KOPT-K1 (cell line): ENCODE measurements at regions not wholly inside any gene's neighbourhood (a gene's known extent, or its start where the extent isn't known, plus 50 kb on each side); places are given as distances from the start of the nearest gene placed in this dataset.

Experiments used
- H3K27ac ChIP-seq: fragments of 200-600 bp; sonication (generic); 2 replicates; pipeline ENCODE4 v1.5.1; 2016; ENCODE audit warnings: antibody characterized with exemption, mild to moderate bottlenecking, low read depth, low read length; ENCODE audit not compliant: poor library complexity, severe bottlenecking
- H3K36me3 ChIP-seq: fragments of 200-600 bp; sonication (generic); 2 replicates; pipeline ENCODE4 v1.5.1; 2017; ENCODE audit warnings: antibody characterized with exemption, mild to moderate bottlenecking, low read length, moderate library complexity; ENCODE audit not compliant: insufficient read depth
- H3K9me3 ChIP-seq: fragments of 200-600 bp; sonication (generic); 2 replicates; pipeline ENCODE4 v1.5.1; 2017; ENCODE audit warnings: antibody characterized with exemption, low read length, mild to moderate bottlenecking; ENCODE audit not compliant: insufficient read depth, poor library complexity, severe bottlenecking

- no peaks in the 10 kb centered on the region for H3K9me3 ChIP-seq
- no peak overlapping the region for H3K27ac ChIP-seq
- no peaks in the 10 kb centered on the region for H3K36me3 ChIP-seq
Measured at GRCh38 chr13:70390968-70391367, 282.7 kb upstream of the KLHL1 start.

- H3K36me3 ChIP-seq: no peaks in the 10 kb centered on the region
- no peak overlapping the region for H3K27ac ChIP-seq
- no peaks in the 10 kb centered on the region for H3K9me3 ChIP-seq
Measured at GRCh38 chr13:70390064-70390463, 281.8 kb upstream of the KLHL1 start.

GRCh38 chr13:70388935-70389334 lies 280.7 kb upstream of the KLHL1 start:
- Histone ChIP-seq H3K9me3 (no peaks in the 10 kb centered on the region), H3K36me3 (no peaks in the 10 kb centered on the region), H3K27ac (no peak overlapping the region)

- H3K27ac ChIP-seq: no peak overlapping the region
Measured at GRCh38 chr13:70386919-70387318, 278.7 kb upstream of the KLHL1 start.

GRCh38 chr13:70385852-70386251 lies 277.6 kb upstream of the KLHL1 start:
- H3K9me3 ChIP-seq: no peaks in the 10 kb centered on the region
- no peaks in the 10 kb centered on the region for H3K36me3 ChIP-seq
- no peak overlapping the region for H3K27ac ChIP-seq

More at GRCh38 chr13:70386919-70387318, 278.7 kb upstream of the KLHL1 start:
- H3K36me3 ChIP-seq: no peaks in the 10 kb centered on the region
- H3K9me3 ChIP-seq: no peaks in the 10 kb centered on the region

- Histone ChIP-seq H3K36me3 (no peaks in the 10 kb centered on the region), H3K27ac (no peak overlapping the region), H3K9me3 (no peaks in the 10 kb centered on the region)
Measured at GRCh38 chr13:70384156-70384555, 275.9 kb upstream of the KLHL1 start.

- H3K36me3 ChIP-seq: no peaks in the 10 kb centered on the region
- H3K27ac ChIP-seq: no peak overlapping the region
- H3K9me3 ChIP-seq: no peaks in the 10 kb centered on the region
Measured at GRCh38 chr13:70380809-70381208, 272.6 kb upstream of the KLHL1 start.

GRCh38 chr13:70375718-70376117 lies 267.5 kb upstream of the KLHL1 start:
- Histone ChIP-seq H3K36me3 (no peaks in the 10 kb centered on the region), H3K27ac (no peak overlapping the region), H3K9me3 (no peaks in the 10 kb centered on the region)

- H3K36me3 ChIP-seq: no peaks in the 10 kb centered on the region
- H3K27ac ChIP-seq: no peak overlapping the region
- H3K9me3 ChIP-seq: no peaks in the 10 kb centered on the region
Measured at GRCh38 chr13:70370924-70371323, 262.7 kb upstream of the KLHL1 start.

- H3K9me3 ChIP-seq: no peaks in the 10 kb centered on the region
- no peaks in the 10 kb centered on the region for H3K36me3 ChIP-seq
- H3K27ac ChIP-seq: no peak overlapping the region
Measured at GRCh38 chr13:70366720-70367119, 258.5 kb upstream of the KLHL1 start.

GRCh38 chr13:70363991-70364390 lies 255.7 kb upstream of the KLHL1 start:
- H3K27ac ChIP-seq: no peak overlapping the region
- no peaks in the 10 kb centered on the region for H3K9me3 ChIP-seq
- H3K36me3 ChIP-seq: no peaks in the 10 kb centered on the region

- Histone ChIP-seq H3K27ac (no peak overlapping the region), H3K9me3 (no peaks in the 10 kb centered on the region), H3K36me3 (no peaks in the 10 kb centered on the region)
Measured at GRCh38 chr13:70362820-70363570, 254.7 kb upstream of the KLHL1 start.

GRCh38 chr13:70357031-70357430 lies 248.8 kb upstream of the KLHL1 start:
- H3K36me3 ChIP-seq: no peaks in the 10 kb centered on the region
- no peaks in the 10 kb centered on the region for H3K9me3 ChIP-seq
- no peak overlapping the region for H3K27ac ChIP-seq

- Histone ChIP-seq H3K36me3 (no peaks in the 10 kb centered on the region), H3K27ac (no peak overlapping the region)
Measured at GRCh38 chr13:70353096-70353495, 244.8 kb upstream of the KLHL1 start.

GRCh38 chr13:70347947-70348620 lies 239.8 kb upstream of the KLHL1 start:
- H3K27ac ChIP-seq: no peak overlapping the region
- no peaks in the 10 kb centered on the region for H3K36me3 ChIP-seq
- H3K9me3 ChIP-seq: no peaks in the 10 kb centered on the region

More at GRCh38 chr13:70353096-70353495, 244.8 kb upstream of the KLHL1 start:
- no peaks in the 10 kb centered on the region for H3K9me3 ChIP-seq

GRCh38 chr13:70339738-70340137 lies 231.5 kb upstream of the KLHL1 start:
- Histone ChIP-seq H3K9me3 (no peaks in the 10 kb centered on the region), H3K27ac (no peak overlapping the region), H3K36me3 (no peaks in the 10 kb centered on the region)
